ENCODE measurements at regions not wholly inside any gene's neighbourhood (a gene's known extent, or its start where the extent isn't known, plus 50 kb on each side); places are given as distances from the start of the nearest gene placed in this dataset.

DNA sequence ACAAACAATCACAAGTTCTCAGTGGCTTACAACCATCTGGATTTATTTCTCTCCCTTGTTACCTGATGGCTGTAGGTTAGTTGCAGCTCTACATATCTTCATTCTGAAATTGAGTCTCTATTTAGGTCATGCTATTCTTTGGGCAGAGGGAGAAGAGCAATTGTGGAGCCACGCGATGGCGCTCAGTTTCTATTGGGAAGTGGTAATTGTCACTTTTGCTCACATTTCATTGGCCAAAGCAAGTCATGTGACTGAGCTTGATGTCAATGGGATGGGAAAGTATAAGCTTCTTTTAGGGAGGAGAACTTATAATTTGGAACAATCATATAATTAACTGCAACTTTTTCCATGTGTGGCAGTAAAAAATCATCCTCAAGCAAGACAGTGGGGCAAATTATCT lies 166.5 kb downstream of the LMO4 start:
- Mint-ChIP-seq H3K36me3 (ENCODE audit: low read depth) (no peaks in the 10 kb centered on the region), H3K27me3 (peaks cover 2% of the 10 kb centered on the region), H3K9me3 (no peaks in the 10 kb centered on the region), H3K4me1 (ENCODE audit: low read depth) (no peaks in the 10 kb centered on the region), H3K27ac (no peak overlapping the region), H3K4me3 (no peak overlapping the region)
- DNase-seq (no peak), ATAC-seq (no peak)
- intact Hi-C loops (cut with micrococcal nuclease): no loop called here
- no peak for TF ChIP-seq CTCF (IDR thresholded peaks at IDR 0.05)
- ChIA-PET CTCF (interaction anchor here (1.9 kb wide), 1 partner anchor 458 kb away, joined by 4 read pairs; no protein-coding TSS in a partner anchor), POLR2A (no interaction called here)

DNA sequence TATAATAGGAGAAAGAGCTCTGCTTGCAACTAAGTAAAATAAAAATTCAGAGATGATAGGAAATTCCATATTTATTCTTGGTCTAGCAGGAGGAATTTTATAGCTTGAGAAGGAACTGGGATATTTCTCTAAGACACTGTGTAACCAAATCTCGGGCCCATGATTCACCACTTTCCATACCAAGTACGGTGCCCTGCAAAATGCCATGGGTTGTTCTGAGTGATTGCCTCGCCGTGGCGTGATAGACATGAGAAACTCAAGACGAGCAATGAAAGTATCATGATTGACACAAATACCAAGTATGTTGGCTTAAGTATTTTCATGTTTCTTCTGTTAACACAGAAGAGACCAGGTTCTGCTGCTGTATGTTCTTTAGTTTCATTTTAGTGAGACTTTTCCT lies 167.2 kb downstream of the LMO4 start:
- CTCF ChIA-PET: interaction anchor here (1.5 to 1.9 kb wide), 2 partner anchors 203 to 457 kb away, joined by 3 to 4 read pairs; no protein-coding TSS in a partner anchor
- no peak for TF ChIP-seq CTCF (IDR thresholded peaks at IDR 0.05)
- no peak overlapping the region for H3K4me3 Mint-ChIP-seq
- no peaks in the 10 kb centered on the region for H3K36me3 Mint-ChIP-seq (ENCODE audit: low read depth)
- peaks cover 2% of the 10 kb centered on the region for H3K27me3 Mint-ChIP-seq
- H3K9me3 Mint-ChIP-seq: no peaks in the 10 kb centered on the region
- H3K4me1 Mint-ChIP-seq (ENCODE audit: low read depth): no peaks in the 10 kb centered on the region
- POLR2A ChIA-PET: no interaction called here
- H3K27ac Mint-ChIP-seq: no peak overlapping the region
- intact Hi-C loops (cut with micrococcal nuclease): no loop called here
- no peak for ATAC-seq
- no peak for DNase-seq

- CTCF ChIA-PET: interaction anchor here (1.5 kb wide), 1 partner anchor 205 kb away, joined by 3 read pairs; no protein-coding TSS in a partner anchor
- no peak for TF ChIP-seq CTCF (IDR thresholded peaks at IDR 0.05)
- no peak overlapping the region for H3K27ac Mint-ChIP-seq
Observed at GRCh38 chr1:87497380-87498203, 168.9 kb downstream of the LMO4 start.

DNA sequence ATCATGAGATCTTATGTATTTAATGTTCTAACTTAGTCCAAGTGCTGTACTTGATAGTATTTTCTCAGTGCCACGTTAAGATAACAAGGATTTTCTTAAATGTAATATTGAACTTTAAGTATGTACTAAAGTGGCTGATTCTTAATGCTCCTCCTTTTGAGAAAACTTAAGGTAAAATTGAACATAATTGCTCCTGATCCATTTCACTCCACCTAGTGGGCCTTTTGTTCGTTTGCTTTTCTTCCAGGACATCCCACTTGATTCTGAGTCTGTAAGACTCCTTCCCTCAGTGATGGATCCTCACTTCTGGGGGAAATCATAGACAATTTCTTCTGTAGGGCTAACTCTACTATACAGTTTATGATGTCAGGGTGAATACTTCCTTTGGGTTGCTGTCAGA lies 173.1 kb downstream of the LMO4 start:
- Mint-ChIP-seq H3K4me1 (ENCODE audit: low read depth) (peaks cover 4% of the 10 kb centered on the region), H3K27me3 (peaks cover 2% of the 10 kb centered on the region), H3K36me3 (ENCODE audit: low read depth) (no peaks in the 10 kb centered on the region), H3K27ac (no peak overlapping the region), H3K9me3 (no peaks in the 10 kb centered on the region), H3K4me3 (no peak overlapping the region)
- CTCF ChIA-PET: interaction anchor here (0.6 kb wide), 1 partner anchor 42 kb away, joined by 3 read pairs; no protein-coding TSS in a partner anchor
- DNase-seq (no peak), ATAC-seq (no peak)
- TF ChIP-seq CTCF (IDR thresholded peaks at IDR 0.05): no peak
- POLR2A ChIA-PET: no interaction called here
- intact Hi-C loops (cut with micrococcal nuclease): no loop called here

More at GRCh38 chr1:87497380-87498203, 168.9 kb downstream of the LMO4 start:
- Mint-ChIP-seq H3K4me3 (no peak overlapping the region), H3K4me1 (ENCODE audit: low read depth) (no peaks in the 10 kb centered on the region), H3K36me3 (ENCODE audit: low read depth) (no peaks in the 10 kb centered on the region), H3K9me3 (no peaks in the 10 kb centered on the region), H3K27me3 (peaks cover 2% of the 10 kb centered on the region)
- intact Hi-C loops (cut with micrococcal nuclease): no loop called here
- DNase-seq (no peak), ATAC-seq (no peak)
- POLR2A ChIA-PET: no interaction called here

GRCh38 chr1:87505391-87505983 lies 176.8 kb downstream of the LMO4 start:
- intact Hi-C loops (cut with micrococcal nuclease): no loop called here
- TF ChIP-seq CTCF (IDR thresholded peaks at IDR 0.05): no peak
- ChIA-PET POLR2A (no interaction called here), CTCF (no interaction called here)
- H3K27me3 Mint-ChIP-seq: no peaks in the 10 kb centered on the region
- H3K4me3 Mint-ChIP-seq: no peak overlapping the region
- H3K27ac Mint-ChIP-seq: no peak overlapping the region
- DNase-seq (no peak), ATAC-seq (no peak)
- H3K36me3 Mint-ChIP-seq (ENCODE audit: low read depth): no peaks in the 10 kb centered on the region
- H3K4me1 Mint-ChIP-seq (ENCODE audit: low read depth): peaks cover 8% of the 10 kb centered on the region
- no peaks in the 10 kb centered on the region for H3K9me3 Mint-ChIP-seq

Data from activated CD8-positive, alpha-beta T cell treated with anti-CD3 and anti-CD28 coated beads for 36 hours (primary cell).